BJ (cell line): ENCODE measurements at regions not wholly inside any gene's neighbourhood (a gene's known extent, or its start where the extent isn't known, plus 50 kb on each side); places are given as distances from the start of the nearest gene placed in this dataset.

ENCODE experiments used
- CTCF ChIA-PET: fragments of 350-600 bp; formaldehyde crosslinking; extraction: SDS; loops from one replicate; lab custom pipeline; 2021; ENCODE audit warnings: antibody characterized with exemption, inconsistent platforms; lab: Yijun Ruan, JAX
- POLR2A ChIA-PET: fragments of 300-600 bp; sonication (Branson Sonifier 250); formaldehyde crosslinking; extraction: SDS; loops from one replicate; lab custom pipeline; 2021; ENCODE audit warnings: antibody characterized with exemption; lab: Charles Lee
- DNase-seq: peaks from one replicate; pipeline ENCODE4 v3.0.0-alpha.2; 2011; ENCODE audit warnings: low read depth
- H3K27me3 ChIP-seq: 2 replicates; pipeline ENCODE4 v1.6.0; 2011; ENCODE audit warnings: low read length; ENCODE audit not compliant: control insufficient read depth, insufficient read depth
- H3K36me3 ChIP-seq: 2 replicates; pipeline ENCODE4 v1.5.1; 2011; ENCODE audit warnings: low read length; ENCODE audit not compliant: control insufficient read depth, insufficient read depth
- H3K4me3 ChIP-seq: 2 replicates; pipeline ENCODE4 v1.5.1; 2011; ENCODE audit warnings: low read depth, mild to moderate bottlenecking, control low read depth, low read length
- TF ChIP-seq, protein P1 (sequence below): IDR thresholded peaks from 2 replicates; pipeline ENCODE4 v1.5.1; 2011; ENCODE audit warnings: low read depth, mild to moderate bottlenecking, control low read depth, inconsistent platforms, low read length, moderate library complexity; ENCODE audit not compliant: insufficient read depth

DNA sequence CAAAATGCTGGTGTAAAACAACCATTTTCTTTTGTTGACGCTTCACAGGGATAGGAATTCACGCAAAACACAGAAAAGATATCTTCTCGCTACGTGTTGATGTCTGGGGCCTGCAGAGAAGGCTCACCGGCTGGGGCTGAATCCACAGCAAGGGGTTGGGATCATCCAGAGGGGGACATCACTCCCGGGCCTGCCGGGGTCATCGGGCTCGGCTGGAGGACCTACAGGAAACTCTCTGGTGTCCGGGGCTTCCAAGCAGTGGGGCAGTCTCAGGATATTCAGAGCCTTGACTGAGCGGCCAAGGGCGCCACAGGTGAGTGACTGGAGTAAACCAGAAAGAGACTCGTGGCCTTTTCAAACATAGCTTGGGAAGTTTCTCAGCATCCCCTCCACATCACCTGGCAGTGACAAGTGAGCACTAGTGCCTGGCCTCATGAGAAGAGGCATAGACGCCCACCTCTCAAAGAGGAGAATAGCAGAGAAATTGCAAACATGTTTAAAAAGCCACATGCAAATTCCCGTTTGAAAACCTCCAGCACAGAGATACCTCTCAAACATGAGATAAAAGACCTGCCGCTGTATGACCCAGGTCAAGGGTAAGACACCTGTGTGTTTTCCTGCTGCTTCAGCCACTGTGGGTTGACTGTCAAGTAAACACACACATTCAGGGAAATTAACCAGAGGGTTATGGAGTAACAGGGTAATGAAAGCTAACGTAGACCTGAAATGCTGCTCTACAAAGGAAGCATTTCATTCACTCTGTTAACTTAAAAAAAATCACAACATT is 50.8 kb upstream of the SIMC1 start:
- TF ChIP-seq, protein P1, sequence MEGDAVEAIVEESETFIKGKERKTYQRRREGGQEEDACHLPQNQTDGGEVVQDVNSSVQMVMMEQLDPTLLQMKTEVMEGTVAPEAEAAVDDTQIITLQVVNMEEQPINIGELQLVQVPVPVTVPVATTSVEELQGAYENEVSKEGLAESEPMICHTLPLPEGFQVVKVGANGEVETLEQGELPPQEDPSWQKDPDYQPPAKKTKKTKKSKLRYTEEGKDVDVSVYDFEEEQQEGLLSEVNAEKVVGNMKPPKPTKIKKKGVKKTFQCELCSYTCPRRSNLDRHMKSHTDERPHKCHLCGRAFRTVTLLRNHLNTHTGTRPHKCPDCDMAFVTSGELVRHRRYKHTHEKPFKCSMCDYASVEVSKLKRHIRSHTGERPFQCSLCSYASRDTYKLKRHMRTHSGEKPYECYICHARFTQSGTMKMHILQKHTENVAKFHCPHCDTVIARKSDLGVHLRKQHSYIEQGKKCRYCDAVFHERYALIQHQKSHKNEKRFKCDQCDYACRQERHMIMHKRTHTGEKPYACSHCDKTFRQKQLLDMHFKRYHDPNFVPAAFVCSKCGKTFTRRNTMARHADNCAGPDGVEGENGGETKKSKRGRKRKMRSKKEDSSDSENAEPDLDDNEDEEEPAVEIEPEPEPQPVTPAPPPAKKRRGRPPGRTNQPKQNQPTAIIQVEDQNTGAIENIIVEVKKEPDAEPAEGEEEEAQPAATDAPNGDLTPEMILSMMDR, result no peak
- no peak for DNase-seq
- CTCF ChIA-PET, result no interaction called here

GRCh38 chr5:176188085-176188484 is 50.1 kb upstream of the SIMC1 start:
- no peaks in the 10 kb centered on the region for H3K27me3 ChIP-seq
- no peaks in the 10 kb centered on the region for H3K36me3 ChIP-seq
- POLR2A ChIA-PET, result no interaction called here
- CTCF ChIA-PET, result no interaction called here
- H3K4me3 ChIP-seq, result no peak overlapping the region
- DNase-seq, result no peak
- TF ChIP-seq, protein P1, result no peak

More for the DNA sequence above, 50.8 kb upstream of the SIMC1 start:
- H3K36me3 ChIP-seq, result no peaks in the 10 kb centered on the region
- H3K27me3 ChIP-seq, result no peaks in the 10 kb centered on the region
- H3K4me3 ChIP-seq, result no peak overlapping the region
- POLR2A ChIA-PET, result no interaction called here
